ENCODE measurements at regions not wholly inside any gene's neighbourhood (a gene's known extent, or its start where the extent isn't known, plus 50 kb on each side); places are given as distances from the start of the nearest gene placed in this dataset.
"Not testable (repeated sequence)": the region's sequence is repeated elsewhere in the genome, so short reads cannot be mapped to it uniquely, and the experiment has no call there.

- Histone ChIP-seq H3K27me3 (no peaks in the 10 kb centered on the region), H3K36me3 (no peaks in the 10 kb centered on the region), H3K4me1 (no peaks in the 10 kb centered on the region), H3K27ac (no peak overlapping the region), H3K9me3 (no peaks in the 10 kb centered on the region), H3K4me3 (no peak overlapping the region)
- DNase-seq, result no peak
- in situ Hi-C loops (cut with MboI; ENCODE audit: low pct_ligation_motif_present in 1 of 4, low pct_unique_long_range_greater_than_20kb in 1 of 4, low sequenced_read_pairs in 3 of 4), result no loop called here
- WGBS, 2 donors (ENCODE audit: low coverage in 1 of 2), result 56 to 72% methylated on average over 1 to 3 of the region's 3 CpGs
- intact Hi-C loops (cut with DNase I; ENCODE audit: low total_unique reads), result no loop called here
- TF ChIP-seq EP300 (IDR thresholded peaks at IDR 0.05; ENCODE audit: low read depth) (no peak), CTCF (IDR thresholded peaks at IDR 0.05) (no peak), POLR2A (IDR thresholded peaks at IDR 0.05) (no peak), POLR2AphosphoS5 (IDR thresholded peaks at IDR 0.05) (no peak)
Measured at GRCh38 chrX:127187095-127187494, 367.6 kb downstream of the PRR32 start.

DNA sequence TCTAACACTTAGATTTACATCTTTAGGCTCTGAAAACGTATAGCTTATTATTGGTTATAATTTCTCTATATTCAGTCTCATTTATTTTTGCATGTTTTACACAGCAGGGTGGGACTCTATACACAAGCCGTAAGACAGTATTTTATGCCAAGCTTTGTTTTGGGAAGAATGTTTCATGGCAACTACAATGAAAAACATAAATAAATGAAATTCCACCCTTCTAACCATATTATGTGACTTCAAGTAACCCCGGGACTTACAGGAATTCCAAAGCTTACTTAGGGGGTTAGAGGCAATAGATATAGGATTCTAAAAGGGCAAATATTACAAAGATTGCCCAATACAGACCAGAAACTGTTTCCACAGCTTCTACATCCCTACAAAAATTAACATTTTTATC is 370.9 kb downstream of the PRR32 start:
- WGBS, 2 donors (ENCODE audit: low coverage in 1 of 2), result 50 to 58% methylated on average over 1 to 3 of the region's 3 CpGs
- Histone ChIP-seq H3K4me3 (no peak overlapping the region), H3K36me3 (no peaks in the 10 kb centered on the region), H3K9me3 (no peaks in the 10 kb centered on the region), H3K4me1 (no peaks in the 10 kb centered on the region), H3K27ac (no peak overlapping the region), H3K27me3 (no peaks in the 10 kb centered on the region)
- intact Hi-C loops (cut with DNase I; ENCODE audit: low total_unique reads), result no loop called here
- DNase-seq, result no peak
- TF ChIP-seq CTCF (IDR thresholded peaks at IDR 0.05), result no peak
- in situ Hi-C loops (cut with MboI; ENCODE audit: low pct_ligation_motif_present in 1 of 4, low pct_unique_long_range_greater_than_20kb in 1 of 4, low sequenced_read_pairs in 3 of 4), result no loop called here

DNA sequence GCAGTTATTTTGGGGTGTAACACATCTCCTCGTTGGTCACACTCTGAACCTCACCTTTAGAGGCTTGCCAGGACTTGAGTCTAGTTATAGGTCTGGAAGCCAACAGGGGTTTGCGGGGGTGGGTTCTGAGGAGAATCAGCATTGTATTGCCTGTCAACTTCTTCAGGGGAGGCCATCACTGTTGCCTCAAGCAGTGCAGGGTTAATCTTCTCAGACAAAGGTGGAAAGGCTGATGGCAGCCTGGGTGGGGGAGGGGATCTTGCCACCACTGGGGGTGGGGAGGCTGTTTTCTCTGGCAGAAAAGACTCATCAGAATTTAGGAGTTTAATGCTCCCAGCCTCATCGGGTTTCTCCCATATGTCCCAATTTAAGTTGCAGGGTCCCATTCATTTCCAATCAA is 387.8 kb downstream of the PRR32 start:
- Histone ChIP-seq H3K27me3 (no peaks in the 10 kb centered on the region), H3K4me1 (no peaks in the 10 kb centered on the region), H3K4me3 (no peak overlapping the region), H3K9me3 (no peaks in the 10 kb centered on the region), H3K27ac (no peak overlapping the region), H3K36me3 (no peaks in the 10 kb centered on the region)
- no peak for DNase-seq
- in situ Hi-C loops (cut with MboI; ENCODE audit: low pct_ligation_motif_present in 1 of 4, low pct_unique_long_range_greater_than_20kb in 1 of 4, low sequenced_read_pairs in 3 of 4), result no loop called here
- WGBS, 2 donors (ENCODE audit: low coverage in 1 of 2), result 65% methylated on average over 3 of the region's 3 CpGs; no CpG with 5 or more reads in 1 of the 2 donors
- intact Hi-C loops (cut with DNase I; ENCODE audit: low total_unique reads), result no loop called here
- TF ChIP-seq POLR2AphosphoS5 (IDR thresholded peaks at IDR 0.05), result no peak
- no peak for TF ChIP-seq POLR2A (IDR thresholded peaks at IDR 0.05)
- no peak for TF ChIP-seq CTCF (IDR thresholded peaks at IDR 0.05)
- no peak for TF ChIP-seq EP300 (IDR thresholded peaks at IDR 0.05; ENCODE audit: low read depth)

DNA sequence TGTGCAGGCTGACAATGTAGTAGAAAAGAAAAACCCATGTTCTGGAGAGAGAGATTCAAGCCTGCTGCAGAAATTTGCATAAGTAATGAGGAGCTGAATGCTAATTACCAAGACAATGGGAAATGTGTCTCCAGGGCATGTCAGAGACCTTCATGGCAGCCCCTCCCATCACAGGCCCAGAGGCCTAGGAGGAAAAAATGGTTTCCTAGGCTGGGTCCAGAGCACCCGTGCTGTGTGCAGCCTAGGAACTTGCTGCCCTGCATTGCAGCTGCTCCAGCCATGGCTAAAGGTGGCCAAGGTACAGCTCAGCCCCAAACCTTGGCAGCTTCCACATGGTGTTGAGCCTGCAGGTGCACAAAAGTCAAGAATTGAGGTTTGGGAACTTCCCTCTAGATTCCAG is 402.3 kb downstream of the PRR32 start:
- H3K36me3 ChIP-seq; intact Hi-C loops (cut with DNase I; ENCODE audit: low total_unique reads); DNase-seq; H3K9me3 ChIP-seq; H3K27me3 ChIP-seq; H3K4me1 ChIP-seq; in situ Hi-C loops (cut with MboI; ENCODE audit: low pct_ligation_motif_present in 1 of 4, low pct_unique_long_range_greater_than_20kb in 1 of 4, low sequenced_read_pairs in 3 of 4); H3K4me3 ChIP-seq; H3K27ac ChIP-seq: not testable (repeated sequence)
- 59% methylated on average over 1 of the region's 1 CpG; no CpG with 5 or more reads in 1 of the 2 donors for WGBS, 2 donors (ENCODE audit: low coverage in 1 of 2)

DNA sequence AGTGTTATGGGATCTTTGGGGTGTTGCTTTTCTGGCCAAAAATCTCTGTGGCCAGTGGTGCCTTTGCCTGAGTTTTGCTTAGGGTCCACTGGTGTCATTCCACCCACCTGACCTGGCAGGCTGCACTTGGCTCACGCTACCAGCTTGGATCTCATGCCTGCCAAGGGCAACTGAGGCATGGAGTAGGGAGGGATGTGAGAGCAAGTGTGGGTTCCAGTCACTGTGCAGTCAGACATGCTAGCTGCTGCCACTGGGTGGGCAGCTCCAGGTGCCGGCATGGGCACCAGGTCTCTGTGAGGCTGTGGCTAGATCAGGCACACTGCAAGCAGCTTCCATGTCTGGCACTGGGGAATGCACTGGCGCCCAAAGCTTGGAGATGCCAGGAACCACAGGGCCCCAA is 424.1 kb downstream of the PRR32 start:
- intact Hi-C loops (cut with DNase I; ENCODE audit: low total_unique reads), result no loop called here
- no peaks in the 10 kb centered on the region for H3K36me3 ChIP-seq
- TF ChIP-seq POLR2AphosphoS5 (IDR thresholded peaks at IDR 0.05) (no peak), POLR2A (IDR thresholded peaks at IDR 0.05) (no peak)
- no peaks in the 10 kb centered on the region for H3K27me3 ChIP-seq
- H3K27ac ChIP-seq, result no peak overlapping the region
- WGBS, 2 donors (ENCODE audit: low coverage in 1 of 2), result 69% methylated on average over 3 of the region's 3 CpGs; no CpG with 5 or more reads in 1 of the 2 donors
- no peaks in the 10 kb centered on the region for H3K4me1 ChIP-seq
- no peak overlapping the region for H3K4me3 ChIP-seq
- in situ Hi-C loops (cut with MboI; ENCODE audit: low pct_ligation_motif_present in 1 of 4, low pct_unique_long_range_greater_than_20kb in 1 of 4, low sequenced_read_pairs in 3 of 4), result no loop called here
- no peaks in the 10 kb centered on the region for H3K9me3 ChIP-seq
- DNase-seq, result no peak

Measured in transverse colon (tissue), 4 donors.